Stimulated activated CD8-positive, alpha-beta memory T cell treated with anti-CD3 and anti-CD28 coated beads, Interleukin-15, amount 100 ng/mL, for 48 hours (primary cell): ENCODE measurements at regions not wholly inside any gene's neighbourhood (a gene's known extent, or its start where the extent isn't known, plus 50 kb on each side); places are given as distances from the start of the nearest gene placed in this dataset.
"Not testable (repeated sequence)": the region's sequence is repeated elsewhere in the genome, so short reads cannot be mapped to it uniquely, and the experiment has no call there.

Source experiments
- DNase-seq, 2 donors: peaks; one replicate each; pipeline ENCODE4 v3.0.0-alpha.2; 2020; ENCODE audit warnings: low read depth in 2 of 2

DNA sequence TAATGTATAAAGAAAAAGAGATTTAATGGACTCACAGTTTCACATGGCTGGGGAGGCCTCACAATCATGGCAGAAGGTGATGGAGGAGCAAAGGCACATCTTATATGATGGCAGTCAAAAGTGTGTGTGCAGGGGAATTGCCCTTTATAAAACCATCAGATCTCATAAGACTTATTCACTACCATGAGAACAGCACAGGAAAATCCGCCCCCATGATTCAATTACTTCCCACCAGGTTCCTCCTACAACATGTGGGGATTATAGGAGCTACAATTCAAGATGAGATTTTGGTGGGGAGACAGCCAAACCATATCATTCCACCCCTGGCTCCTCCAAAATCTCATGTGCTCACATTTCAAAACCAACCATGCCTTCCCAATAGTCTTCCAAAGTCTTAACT, 82.5 kb upstream of the ANKRD1 start:
- DNase-seq = not testable (repeated sequence)

DNA sequence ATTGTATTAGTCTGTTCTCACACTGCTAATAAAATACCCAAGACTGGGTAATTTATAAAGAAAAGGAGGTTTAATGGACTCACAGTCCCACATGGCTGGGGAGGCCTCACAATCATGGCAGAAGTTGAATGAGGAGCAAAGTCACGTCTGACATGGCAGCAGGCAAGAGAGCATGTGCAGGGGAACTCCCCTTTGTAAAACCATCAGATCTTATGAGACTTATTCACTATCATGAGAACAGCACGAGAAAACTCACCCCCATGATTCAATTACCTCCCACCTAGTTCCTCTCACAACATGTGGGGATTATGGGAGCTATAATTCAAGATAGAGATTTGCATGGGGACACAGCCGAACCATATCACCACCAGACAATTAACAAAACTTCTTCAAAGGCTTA, 84.4 kb upstream of the ANKRD1 start:
- not testable (repeated sequence) for DNase-seq

DNA sequence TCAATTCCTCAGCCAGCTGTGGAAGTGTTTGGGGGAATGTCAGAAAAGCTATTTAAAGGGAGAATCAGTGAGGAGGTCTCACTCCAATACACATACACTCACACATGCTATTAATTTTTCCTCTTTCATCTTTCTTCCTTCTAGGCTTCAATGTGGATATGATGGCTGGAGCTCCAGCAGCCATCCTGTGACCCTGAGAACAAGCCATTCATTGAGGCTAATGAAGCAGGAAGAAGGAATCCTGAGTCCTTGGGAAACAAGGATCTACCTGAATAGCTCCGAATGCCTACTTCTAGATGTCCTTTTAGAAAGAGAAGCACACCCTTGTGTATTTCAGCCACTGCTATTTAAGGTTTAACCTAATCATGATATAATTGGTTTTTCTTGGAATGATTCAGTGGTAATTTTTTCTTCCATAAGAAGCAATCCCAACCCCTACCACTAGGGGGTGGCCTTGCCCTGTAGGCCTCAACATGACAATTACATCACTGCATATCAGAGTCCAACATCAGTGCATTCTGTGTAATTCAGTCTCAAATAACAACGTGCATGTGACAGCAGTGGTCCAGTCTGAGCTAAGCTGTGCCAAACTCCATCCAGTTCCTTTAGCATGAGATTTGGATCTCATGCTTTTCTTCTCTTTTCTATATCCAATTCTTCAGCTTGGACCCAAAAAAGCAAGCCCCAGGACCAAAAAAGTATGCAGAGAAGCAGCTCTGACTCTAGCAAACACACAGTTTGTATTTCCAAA, 85.3 kb upstream of the ANKRD1 start:
- peak; percentile 24 to 37 for DNase-seq

DNA sequence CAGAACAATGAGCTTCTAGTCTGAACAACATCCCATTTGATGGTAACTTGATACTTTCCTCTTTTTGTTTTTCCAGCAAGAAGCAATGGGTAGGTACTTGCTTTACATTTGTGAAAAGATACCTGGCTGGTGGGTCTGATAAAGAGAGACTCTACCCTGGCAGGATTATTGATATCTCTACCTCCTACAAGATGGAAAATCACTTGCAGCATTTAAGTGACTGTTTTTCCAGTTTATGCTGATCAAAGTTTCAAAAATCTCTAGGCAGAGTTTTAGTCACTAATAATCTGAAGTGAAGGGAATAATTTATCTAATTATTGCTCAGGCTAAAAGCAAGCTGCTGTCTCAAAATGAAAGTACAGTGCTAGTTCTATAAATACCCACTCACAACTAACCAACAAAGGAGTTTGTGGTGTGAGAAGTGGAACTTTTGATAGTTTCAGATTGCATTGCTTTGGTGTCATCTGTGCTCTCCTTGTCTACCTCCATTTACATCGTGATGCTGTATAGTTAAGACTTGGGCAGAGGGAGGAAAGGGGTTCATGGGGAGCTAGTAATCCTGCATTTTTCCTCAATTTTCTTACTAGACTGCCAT, 86.0 kb upstream of the ANKRD1 start:
- DNase-seq = no peak

DNA sequence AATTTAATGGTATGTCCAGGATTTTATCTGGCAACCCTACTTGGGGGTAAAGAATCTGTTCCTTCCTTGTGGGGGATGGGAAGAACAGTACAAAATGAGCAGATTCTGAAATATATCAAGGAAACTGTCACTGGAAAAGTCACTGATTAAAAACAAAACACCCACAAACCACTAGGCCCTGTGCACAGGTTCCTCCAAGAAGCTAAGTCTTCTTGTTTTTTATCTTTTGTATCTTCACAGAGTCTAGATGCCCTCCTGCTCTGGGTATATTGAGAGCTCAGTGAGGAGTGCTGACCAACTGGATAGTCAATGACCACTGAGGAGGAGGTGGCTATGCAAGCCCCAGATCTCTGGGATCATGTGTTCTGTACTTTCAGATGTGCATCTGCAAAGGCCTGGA, 86.8 kb upstream of the ANKRD1 start:
- no peak for DNase-seq

DNA sequence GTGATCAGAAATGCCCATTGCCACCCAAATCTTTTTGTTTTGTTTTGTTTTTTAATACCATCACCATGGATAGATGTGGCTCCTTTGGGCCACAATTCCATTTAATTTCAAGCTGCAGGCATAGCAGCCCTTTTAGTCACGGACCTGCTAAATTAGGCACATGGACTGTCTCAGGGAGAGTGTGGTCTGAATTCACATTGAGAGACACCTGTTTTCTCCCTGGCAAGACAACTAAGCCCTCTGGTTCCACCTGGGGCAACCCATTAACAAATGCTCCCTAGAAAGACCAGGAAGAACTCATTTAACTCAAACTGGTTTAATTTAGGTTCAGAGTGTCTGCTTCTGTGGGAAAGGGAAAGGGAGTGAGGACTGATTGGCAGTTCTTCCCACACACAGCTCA, 88.2 kb upstream of the ANKRD1 start:
- no peak for DNase-seq

DNA sequence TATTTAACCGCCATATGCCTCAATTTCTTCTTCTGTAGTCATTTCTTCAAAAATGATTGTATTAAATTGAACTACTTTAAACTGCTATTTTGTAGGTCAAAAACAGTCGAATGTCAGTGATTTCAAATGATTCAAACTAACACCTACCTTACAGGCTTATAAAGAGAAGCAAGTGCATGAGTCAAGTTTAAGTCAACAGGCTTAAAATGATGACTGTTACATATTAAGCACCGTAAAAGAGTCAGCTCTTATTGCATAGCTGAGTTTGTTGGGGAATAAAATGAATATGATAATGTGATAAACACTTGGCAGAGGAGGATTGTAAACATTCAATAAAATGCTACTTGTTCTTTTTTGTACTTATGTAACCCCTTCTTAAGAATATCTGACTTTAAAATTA, 90.1 kb upstream of the ANKRD1 start:
- DNase-seq = no peak

DNA sequence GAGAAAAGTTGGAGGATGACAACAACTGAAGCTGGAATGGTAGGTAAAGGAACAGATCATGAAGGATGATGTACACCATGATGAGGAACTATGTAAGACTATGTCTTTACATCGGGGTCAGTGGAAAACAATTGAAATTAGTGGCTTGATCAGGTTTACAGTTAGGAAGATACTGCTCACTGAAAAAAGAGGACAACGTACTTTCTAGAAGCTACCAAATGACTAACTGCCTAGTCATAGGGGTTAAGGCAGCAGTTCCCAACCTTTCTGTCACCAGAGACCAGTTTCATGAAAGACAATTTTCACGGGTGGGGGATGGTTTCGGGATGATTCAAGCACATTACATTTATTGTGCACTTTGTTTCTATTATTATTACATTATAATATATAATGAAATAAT, 91.6 kb upstream of the ANKRD1 start:
- DNase-seq = no peak

DNA sequence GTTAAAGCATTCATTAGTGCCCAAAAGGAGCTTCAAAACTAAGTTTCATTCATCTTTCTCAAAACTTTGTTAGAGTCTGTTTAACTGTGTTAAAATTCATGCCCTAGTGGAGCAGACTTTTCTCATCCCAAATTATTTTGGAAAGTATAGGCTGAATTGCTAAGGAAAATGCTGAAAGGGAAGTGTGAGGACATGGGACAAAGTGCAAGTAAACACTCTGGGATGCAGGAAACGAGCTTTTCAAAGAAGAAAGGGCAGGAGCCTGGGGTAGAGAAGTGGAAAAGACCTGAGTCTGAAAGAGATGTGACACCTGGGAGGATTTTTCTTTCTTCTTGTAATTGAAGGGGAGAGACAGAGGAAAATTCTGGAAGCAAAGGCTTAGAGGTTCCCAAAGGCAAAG, 93.1 kb upstream of the ANKRD1 start:
- no peak for DNase-seq

DNA sequence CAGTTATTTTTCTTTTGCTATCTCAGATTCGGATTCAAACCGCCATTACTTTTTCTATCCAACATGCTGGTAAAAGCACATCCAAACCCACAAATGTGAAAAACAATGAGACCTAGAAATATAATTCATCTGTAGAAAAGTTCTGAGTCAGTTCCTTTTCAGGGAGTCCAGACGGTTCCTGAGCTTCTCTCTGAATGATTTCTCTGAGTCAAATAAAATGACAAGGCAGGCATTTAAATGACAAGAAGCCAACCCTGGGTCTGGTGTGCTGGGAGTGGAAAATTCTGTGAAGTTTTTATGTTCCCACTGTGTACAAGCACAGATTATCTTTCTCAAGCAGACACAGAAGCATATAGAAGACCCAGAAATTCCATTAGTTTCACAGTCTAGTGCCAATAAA, 96.3 kb upstream of the ANKRD1 start:
- no peak for DNase-seq

DNA sequence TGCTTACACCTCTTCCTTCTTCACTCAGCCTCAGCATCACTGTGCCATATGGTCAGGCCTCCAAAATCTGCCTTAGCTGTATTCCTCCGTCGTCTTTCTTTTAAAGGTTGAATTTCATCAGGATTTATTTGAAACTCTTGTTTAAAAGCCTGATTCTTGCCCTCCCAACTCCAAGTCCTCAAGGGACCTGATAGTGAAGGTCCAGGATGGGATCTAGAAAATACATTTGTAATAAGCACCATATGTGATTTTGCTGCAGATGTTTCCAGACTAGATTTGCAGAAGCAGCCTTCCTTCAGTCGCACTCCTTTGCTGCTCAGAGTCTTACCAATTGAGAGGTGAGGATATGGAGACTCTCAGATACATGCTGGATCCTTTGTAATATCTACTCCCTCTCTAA, 101.0 kb upstream of the ANKRD1 start:
- DNase-seq = no peak

DNA sequence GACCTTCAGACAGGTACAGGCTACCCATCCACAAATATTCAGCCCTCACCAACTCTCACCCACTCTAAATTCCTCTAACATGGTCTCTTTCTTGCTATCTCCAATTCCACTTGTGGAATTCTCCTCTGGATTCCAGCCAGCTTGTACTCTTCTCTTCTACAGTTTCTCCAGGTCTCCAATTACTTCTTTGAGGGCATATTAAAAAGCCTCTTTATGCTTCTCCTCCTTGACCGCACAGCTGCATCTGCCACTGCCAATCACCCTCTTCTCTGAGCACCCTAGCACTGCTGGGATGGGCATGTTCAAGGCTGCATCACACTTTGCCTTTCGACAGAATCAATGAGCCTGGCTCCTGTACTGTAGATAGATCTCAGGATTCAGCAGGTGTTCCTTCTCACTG, 101.5 kb upstream of the ANKRD1 start:
- no peak for DNase-seq

DNA sequence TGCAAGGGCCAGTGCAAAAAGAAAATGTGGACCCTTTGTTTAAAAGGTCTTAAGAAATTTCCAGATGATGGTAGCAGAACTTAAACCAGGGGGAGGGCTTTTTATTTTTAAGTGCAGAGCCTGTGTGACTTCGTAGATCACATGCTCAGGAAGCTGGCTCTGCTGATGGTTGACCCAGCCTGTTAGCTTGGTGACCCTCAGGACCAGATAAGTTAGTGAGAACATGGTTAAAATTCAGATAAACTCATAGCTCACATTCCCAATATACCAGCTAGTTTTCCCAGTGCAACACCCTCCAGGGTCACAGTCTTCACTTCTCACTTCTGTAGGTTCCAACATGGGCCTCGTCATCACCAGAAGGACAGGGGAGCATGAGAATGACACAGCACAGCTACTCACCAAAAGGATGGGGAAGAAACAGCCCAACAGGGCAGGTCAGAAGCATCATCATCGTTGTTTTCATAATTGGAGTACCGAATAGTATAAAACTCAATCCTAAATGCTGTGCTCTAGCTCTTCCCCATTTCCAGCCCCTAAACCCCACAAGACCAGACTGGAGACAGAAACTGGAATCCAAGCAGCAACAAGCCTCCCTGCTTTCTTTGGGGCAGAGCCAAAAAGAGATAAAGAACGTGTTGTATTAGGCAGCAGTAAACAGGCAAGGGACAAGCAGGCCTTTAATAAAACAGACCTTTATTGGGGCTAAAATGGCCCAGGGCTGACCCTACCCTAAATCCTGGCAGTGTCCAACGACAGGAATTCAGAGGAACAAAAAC, 102.2 kb upstream of the ANKRD1 start:
- no peak for DNase-seq

DNA sequence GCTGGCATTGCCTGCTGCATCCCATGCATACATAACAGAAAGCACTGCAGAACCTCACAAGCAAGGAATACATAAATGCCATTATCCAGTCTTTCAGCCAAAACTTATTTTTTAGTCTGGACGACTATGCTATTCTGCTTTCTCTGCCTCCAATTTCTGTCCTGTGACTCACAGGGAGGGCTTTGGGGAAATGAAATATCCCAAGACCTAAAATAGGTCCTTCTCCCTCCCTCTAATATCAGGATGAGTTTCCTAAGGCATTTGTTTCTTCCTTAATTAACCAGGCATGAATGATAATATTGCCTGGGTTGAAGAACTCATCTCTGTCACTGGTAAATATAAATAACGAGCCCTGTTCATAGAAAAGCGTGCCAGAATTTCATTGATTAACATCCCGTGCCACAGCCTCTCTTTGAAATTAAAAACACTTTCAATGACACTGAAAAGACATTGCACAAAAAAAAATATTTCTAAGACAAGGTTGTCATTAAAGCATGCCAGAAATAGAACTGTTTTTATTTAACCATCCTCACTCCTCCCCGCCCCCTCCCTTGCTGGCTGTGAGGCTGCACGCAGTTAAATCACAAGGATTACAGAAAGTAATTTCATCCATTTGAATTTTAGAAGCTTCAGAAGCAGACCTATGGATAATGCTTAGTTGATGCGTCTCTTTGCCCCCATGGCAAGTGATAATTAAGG, 103.0 kb upstream of the ANKRD1 start:
- DNase-seq = no peak

DNA sequence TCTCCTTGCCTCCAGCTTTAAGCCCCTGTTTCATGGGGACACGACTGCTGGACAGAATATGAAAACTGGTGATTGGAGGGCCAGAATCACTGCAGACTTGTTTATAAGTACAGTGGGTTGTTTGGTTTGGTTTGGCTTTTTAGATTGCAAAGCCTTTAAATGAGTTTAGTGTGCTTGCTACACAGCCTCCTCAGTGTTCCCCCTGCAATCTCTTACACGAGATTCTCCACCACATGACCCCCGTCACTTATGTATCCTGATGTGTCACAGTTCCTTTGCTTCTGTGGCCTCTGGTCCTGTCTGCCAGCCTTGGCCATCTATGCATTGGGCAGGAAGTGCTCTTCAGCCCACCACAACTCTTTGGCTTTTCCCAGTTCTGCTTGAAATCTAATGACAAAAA, 103.7 kb upstream of the ANKRD1 start:
- DNase-seq = no peak

DNA sequence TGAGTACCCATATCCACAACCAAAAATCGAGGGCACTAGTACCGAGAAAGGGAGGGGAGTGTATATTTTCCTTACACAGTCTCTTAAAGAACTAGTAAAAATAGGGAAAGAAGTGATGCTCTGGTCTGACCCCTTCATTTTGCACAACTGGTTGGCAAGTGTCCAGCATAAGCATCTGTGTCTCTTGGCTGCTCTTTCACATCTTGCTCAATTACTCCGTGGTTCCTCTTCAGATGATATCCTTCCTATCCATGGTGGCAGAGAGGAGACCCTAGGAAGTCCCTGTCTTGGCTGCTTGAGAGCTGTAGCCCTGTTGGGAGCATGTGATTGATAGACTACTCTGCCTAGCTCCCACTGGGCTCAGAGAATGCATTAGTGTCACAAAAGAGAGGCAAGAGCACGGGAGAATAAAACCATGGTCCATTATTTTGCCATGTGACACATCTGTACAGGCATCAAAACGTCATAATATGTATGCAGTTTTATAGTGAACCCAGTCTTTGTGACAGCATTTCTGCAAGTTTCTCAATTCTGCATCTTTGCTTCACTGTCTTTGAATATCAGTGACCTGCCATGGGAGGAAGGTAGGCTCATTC, 111.8 kb upstream of the ANKRD1 start:
- DNase-seq = no peak

DNA sequence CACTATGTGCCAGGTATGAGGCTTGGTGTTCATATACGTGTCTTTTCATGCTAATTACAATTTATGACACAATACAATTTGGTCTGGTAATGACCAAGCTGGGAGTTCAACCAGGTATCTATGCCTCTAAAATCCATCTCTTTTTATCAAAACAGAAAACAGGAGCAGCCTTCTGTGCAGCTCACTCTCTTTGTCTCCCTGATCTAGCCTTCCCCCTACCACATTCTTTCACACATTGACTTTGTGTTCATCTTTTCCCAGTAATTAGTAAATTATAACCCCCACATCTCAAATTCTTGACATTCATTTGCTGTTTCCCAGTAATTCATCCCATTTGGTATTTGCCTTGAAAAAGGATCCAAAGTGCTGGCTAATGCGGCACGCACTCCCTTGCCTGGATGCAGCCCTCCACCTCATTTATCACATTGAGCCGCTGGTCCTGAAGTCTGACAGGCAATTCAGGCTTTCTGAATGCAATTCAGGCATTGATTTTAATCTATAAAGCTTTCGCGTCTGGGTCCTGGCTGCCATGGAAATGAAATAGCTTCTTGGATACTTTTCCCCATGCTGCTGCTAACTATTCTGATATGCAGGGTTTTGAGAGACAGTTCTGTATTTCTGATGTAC, 112.5 kb upstream of the ANKRD1 start:
- no peak for DNase-seq

DNA sequence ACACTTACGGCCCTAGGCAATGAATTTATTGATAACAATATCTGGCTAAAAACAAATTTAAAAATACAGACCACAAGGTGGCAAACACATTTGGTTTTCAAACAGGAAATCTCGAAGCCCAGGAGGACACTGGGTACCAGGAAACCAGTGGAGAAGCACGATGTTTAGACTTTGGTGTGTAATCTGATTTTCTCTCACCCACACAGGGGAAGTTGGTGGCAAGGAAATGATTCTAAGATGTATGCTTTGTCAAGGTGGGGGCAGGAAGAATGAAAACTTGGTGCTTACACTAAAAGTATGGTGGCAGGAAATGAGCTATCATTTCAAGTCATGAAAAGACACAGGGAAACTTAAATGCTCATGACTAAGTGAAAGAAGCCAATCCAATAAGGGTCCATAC, 113.2 kb upstream of the ANKRD1 start:
- DNase-seq = no peak

DNA sequence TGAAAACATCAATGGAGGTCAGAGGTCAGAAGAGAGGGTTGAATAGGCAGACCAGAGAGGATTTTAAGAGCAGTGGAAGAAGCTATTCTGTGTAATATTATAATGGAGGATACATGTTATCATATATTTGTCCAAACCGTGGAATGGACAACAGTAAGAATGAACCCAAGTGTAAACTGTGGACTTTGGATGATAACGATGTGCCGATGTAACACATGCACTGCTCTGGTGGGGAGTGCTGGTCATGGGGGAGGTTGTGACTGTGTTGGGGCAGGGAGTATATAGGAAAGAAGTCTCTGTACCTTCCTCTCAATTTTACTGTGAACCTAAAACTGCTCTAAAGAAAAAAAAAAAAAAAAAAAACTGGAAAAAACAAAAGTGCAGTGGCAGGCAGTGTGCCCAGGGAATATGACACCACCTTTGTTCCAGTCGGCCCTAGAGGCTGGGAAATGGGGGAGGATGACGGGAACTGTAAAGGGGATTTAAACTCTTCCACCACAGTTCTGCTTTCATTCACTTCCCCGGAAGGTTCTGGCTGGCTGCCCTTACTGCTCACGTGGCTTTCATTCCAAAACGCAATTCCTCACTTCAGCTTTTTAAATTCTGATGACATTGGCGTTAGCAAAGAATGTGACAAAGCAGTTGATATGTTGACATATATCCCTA, 113.7 kb upstream of the ANKRD1 start:
- DNase-seq = no peak

DNA sequence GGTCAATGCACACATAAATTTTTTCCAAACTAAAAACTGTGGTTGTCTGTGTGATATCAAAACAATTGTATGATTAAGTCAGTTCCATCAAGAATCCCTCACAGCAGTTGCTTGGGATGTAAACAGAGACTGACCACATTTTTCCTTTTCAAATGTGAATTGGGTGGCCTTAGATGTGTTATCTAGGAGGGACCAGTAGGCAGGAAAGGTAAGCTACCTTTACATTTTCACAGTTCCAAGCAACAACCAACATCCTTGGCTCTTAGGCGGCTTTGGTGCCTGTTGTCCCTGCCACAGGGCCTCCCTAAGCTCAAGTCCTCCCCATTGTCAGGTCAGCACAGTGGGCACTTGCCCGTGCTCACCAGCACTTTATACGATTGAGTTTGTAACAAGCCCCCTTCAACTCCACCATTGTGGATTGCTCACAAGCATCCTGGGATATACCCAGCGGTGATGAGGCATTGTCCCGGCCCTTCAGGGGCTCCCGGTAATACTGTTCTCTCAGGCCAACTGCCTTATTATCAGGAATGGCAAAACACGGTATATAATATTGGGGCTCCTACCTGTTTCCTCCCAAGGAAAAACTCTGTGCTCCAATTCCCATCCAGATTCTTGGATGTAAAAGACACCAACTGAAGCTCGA, 114.9 kb upstream of the ANKRD1 start:
- no peak for DNase-seq
